ENCODE measurements at regions not wholly inside any gene's neighbourhood (a gene's known extent, or its start where the extent isn't known, plus 50 kb on each side); places are given as distances from the start of the nearest gene placed in this dataset.

GRCh38 chrX:22395372-22395771 is 122.7 kb downstream of the CBLL2 start:
- H3K4me3 ChIP-seq (ENCODE audit: low read length), result no peak overlapping the region
- no peaks in the 10 kb centered on the region for H4K20me1 ChIP-seq (ENCODE audit: insufficient read depth)
- H3K36me3 ChIP-seq (ENCODE audit: insufficient read depth, low read length), result no peaks in the 10 kb centered on the region
- TF ChIP-seq POLR2AphosphoS5 (IDR thresholded peaks at IDR 0.05) (no peak), REST (IDR thresholded peaks at IDR 0.05; ENCODE audit: borderline replicate concordance) (no peak)
- no peak overlapping the region for H3K9ac ChIP-seq (ENCODE audit: low read length)
- no peaks in the 10 kb centered on the region for H3K9me2 ChIP-seq (ENCODE audit: insufficient read depth, low read length)
- no peaks in the 10 kb centered on the region for H3F3A ChIP-seq (ENCODE audit: insufficient read depth, low read length, poor library complexity, severe bottlenecking)
- no peak overlapping the region for H3K4me2 ChIP-seq (ENCODE audit: low read length)
- no peak overlapping the region for H3K27ac ChIP-seq (ENCODE audit: low read length)
- H3K9me3 ChIP-seq (ENCODE audit: low read length), result no peaks in the 10 kb centered on the region
- H3K79me2 ChIP-seq (replicated peaks; ENCODE audit: insufficient read depth, low read length), result no peaks in the 10 kb centered on the region
- H2AFZ ChIP-seq (ENCODE audit: low read depth, low read length), result no peak overlapping the region
- no peaks in the 10 kb centered on the region for H3K27me3 ChIP-seq (ENCODE audit: insufficient read depth, low read depth, low read length)

- TF ChIP-seq EZH2 (IDR thresholded peaks at IDR 0.05; ENCODE audit: borderline replicate concordance, insufficient read depth, low read length, poor library complexity, severe bottlenecking), result no peak
- TF ChIP-seq POLR2AphosphoS5 (IDR thresholded peaks at IDR 0.05), result no peak
- TF ChIP-seq SMC3 (conservative IDR thresholded peaks at IDR 0.05; ENCODE audit: poor library complexity), result no peak
- TF ChIP-seq MXI1 (conservative IDR thresholded peaks at IDR 0.05; ENCODE audit: poor library complexity, severe bottlenecking), result no peak
- no peak for TF ChIP-seq TAF1 (IDR thresholded peaks at IDR 0.05; ENCODE audit: low read depth)
- TF ChIP-seq, protein P1, sequence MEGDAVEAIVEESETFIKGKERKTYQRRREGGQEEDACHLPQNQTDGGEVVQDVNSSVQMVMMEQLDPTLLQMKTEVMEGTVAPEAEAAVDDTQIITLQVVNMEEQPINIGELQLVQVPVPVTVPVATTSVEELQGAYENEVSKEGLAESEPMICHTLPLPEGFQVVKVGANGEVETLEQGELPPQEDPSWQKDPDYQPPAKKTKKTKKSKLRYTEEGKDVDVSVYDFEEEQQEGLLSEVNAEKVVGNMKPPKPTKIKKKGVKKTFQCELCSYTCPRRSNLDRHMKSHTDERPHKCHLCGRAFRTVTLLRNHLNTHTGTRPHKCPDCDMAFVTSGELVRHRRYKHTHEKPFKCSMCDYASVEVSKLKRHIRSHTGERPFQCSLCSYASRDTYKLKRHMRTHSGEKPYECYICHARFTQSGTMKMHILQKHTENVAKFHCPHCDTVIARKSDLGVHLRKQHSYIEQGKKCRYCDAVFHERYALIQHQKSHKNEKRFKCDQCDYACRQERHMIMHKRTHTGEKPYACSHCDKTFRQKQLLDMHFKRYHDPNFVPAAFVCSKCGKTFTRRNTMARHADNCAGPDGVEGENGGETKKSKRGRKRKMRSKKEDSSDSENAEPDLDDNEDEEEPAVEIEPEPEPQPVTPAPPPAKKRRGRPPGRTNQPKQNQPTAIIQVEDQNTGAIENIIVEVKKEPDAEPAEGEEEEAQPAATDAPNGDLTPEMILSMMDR (IDR thresholded peaks at IDR 0.05; ENCODE audit: poor library complexity, severe bottlenecking), result no peak
- TF ChIP-seq REST (IDR thresholded peaks at IDR 0.05; ENCODE audit: borderline replicate concordance), result no peak
- TF ChIP-seq EP300 (conservative IDR thresholded peaks at IDR 0.05; ENCODE audit: poor library complexity, severe bottlenecking), result no peak
- no peak for TF ChIP-seq RAD21 (conservative IDR thresholded peaks at IDR 0.05)
These were observed 123.7 kb downstream of the CBLL2 start for GRCh38 chrX:22396408-22396807.

More at GRCh38 chrX:22396408-22396807, 123.7 kb downstream of the CBLL2 start:
- Histone ChIP-seq H3F3A (ENCODE audit: insufficient read depth, low read length, poor library complexity, severe bottlenecking) (no peaks in the 10 kb centered on the region), H3K4me2 (ENCODE audit: low read length) (no peak overlapping the region), H2AFZ (ENCODE audit: low read depth, low read length) (no peak overlapping the region), H3K9me2 (ENCODE audit: insufficient read depth, low read length) (no peaks in the 10 kb centered on the region), H3K27ac (ENCODE audit: low read length) (no peak overlapping the region), H3K9me3 (ENCODE audit: low read length) (no peaks in the 10 kb centered on the region), H3K27me3 (ENCODE audit: insufficient read depth, low read depth, low read length) (no peaks in the 10 kb centered on the region), H3K79me2 (replicated peaks; ENCODE audit: insufficient read depth, low read length) (no peaks in the 10 kb centered on the region), H4K20me1 (ENCODE audit: insufficient read depth) (no peaks in the 10 kb centered on the region), H3K4me3 (ENCODE audit: low read length) (no peak overlapping the region), H3K9ac (ENCODE audit: low read length) (no peak overlapping the region), H3K36me3 (ENCODE audit: insufficient read depth, low read length) (no peaks in the 10 kb centered on the region)

Measured in neural cell (in vitro differentiated cells).